ENCODE measurements at regions not wholly inside any gene's neighbourhood (a gene's known extent, or its start where the extent isn't known, plus 50 kb on each side); places are given as distances from the start of the nearest gene placed in this dataset.

- no peak for DNase-seq (ENCODE audit: low spot score)
These were observed 1104.5 kb downstream of the FAT4 start for GRCh38 chr4:126419266-126419665.

GRCh38 chr4:126427853-126428252 lies 1113.1 kb downstream of the FAT4 start:
- no peak for DNase-seq (ENCODE audit: low spot score)

GRCh38 chr4:126431049-126431448 lies 1116.3 kb downstream of the FAT4 start:
- no peak for DNase-seq (ENCODE audit: low spot score)

- no peak for DNase-seq (ENCODE audit: low spot score)
These were observed 1120.7 kb downstream of the FAT4 start for GRCh38 chr4:126435491-126435890.

GRCh38 chr4:126440297-126440696 lies 1125.5 kb downstream of the FAT4 start:
- no peak for DNase-seq (ENCODE audit: low spot score)

- no peak for DNase-seq (ENCODE audit: low spot score)
These were observed 1126.6 kb downstream of the FAT4 start for GRCh38 chr4:126441173-126442035.

GRCh38 chr4:126445596-126445995 lies 1130.8 kb downstream of the FAT4 start:
- no peak for DNase-seq (ENCODE audit: low spot score)

- DNase-seq (ENCODE audit: low spot score) = no peak
These were observed 1132.2 kb downstream of the FAT4 start for GRCh38 chr4:126446917-126447316.

GRCh38 chr4:126448086-126448845 lies 1133.5 kb downstream of the FAT4 start:
- no peak for DNase-seq (ENCODE audit: low spot score)

- DNase-seq (ENCODE audit: low spot score) = no peak
These were observed 1136.6 kb downstream of the FAT4 start for GRCh38 chr4:126451237-126451873.

- no peak for DNase-seq (ENCODE audit: low spot score)
These were observed 1141.1 kb downstream of the FAT4 start for GRCh38 chr4:126455865-126456264.

- no peak for DNase-seq (ENCODE audit: low spot score)
These were observed 1144.2 kb downstream of the FAT4 start for GRCh38 chr4:126458993-126459392.

GRCh38 chr4:126465341-126465740 lies 1150.6 kb downstream of the FAT4 start:
- DNase-seq (ENCODE audit: low spot score) = no peak

GRCh38 chr4:126466848-126467247 lies 1152.1 kb downstream of the FAT4 start:
- no peak for DNase-seq (ENCODE audit: low spot score)

GRCh38 chr4:126468144-126468543 lies 1153.4 kb downstream of the FAT4 start:
- no peak for DNase-seq (ENCODE audit: low spot score)

- DNase-seq (ENCODE audit: low spot score) = no peak
These were observed 1156.1 kb downstream of the FAT4 start for GRCh38 chr4:126470862-126471261.

GRCh38 chr4:126475730-126476129 lies 1157.0 kb upstream of the INTU start:
- DNase-seq (ENCODE audit: low spot score) = no peak

- no peak for DNase-seq (ENCODE audit: low spot score)
These were observed 1153.0 kb upstream of the INTU start for GRCh38 chr4:126479709-126480108.

- DNase-seq (ENCODE audit: low spot score) = no peak
These were observed 1150.4 kb upstream of the INTU start for GRCh38 chr4:126482311-126482710.

- no peak for DNase-seq (ENCODE audit: low spot score)
These were observed 1146.4 kb upstream of the INTU start for GRCh38 chr4:126486377-126486776.

- no peak for DNase-seq (ENCODE audit: low spot score)
These were observed 1142.8 kb upstream of the INTU start for GRCh38 chr4:126489826-126490463.
